ENCODE measurements at regions not wholly inside any gene's neighbourhood (a gene's known extent, or its start where the extent isn't known, plus 50 kb on each side); places are given as distances from the start of the nearest gene placed in this dataset.

GRCh38 chr10:80760914-80761371 lies 223.2 kb downstream of the SH2D4B start:
- TF ChIP-seq CTCF (conservative IDR thresholded peaks at IDR 0.05; ENCODE audit: low read length): no peak
- DNase-seq (ENCODE audit: low read depth): no peak
- H3K4me3 ChIP-seq (ENCODE audit: low read length): no peak overlapping the region

- H3K4me3 ChIP-seq (ENCODE audit: low read length): no peak overlapping the region
- TF ChIP-seq CTCF (conservative IDR thresholded peaks at IDR 0.05; ENCODE audit: low read length): no peak
- DNase-seq (ENCODE audit: low read depth): no peak
These were observed 230.3 kb downstream of the SH2D4B start for GRCh38 chr10:80767963-80768362.

GRCh38 chr10:80769700-80770160 lies 232.0 kb downstream of the SH2D4B start:
- no peak overlapping the region for H3K4me3 ChIP-seq (ENCODE audit: low read length)
- no peak for TF ChIP-seq CTCF (conservative IDR thresholded peaks at IDR 0.05; ENCODE audit: low read length)
- DNase-seq (ENCODE audit: low read depth): no peak

- no peak overlapping the region for H3K4me3 ChIP-seq (ENCODE audit: low read length)
- TF ChIP-seq CTCF (conservative IDR thresholded peaks at IDR 0.05; ENCODE audit: low read length): no peak
- no peak for DNase-seq (ENCODE audit: low read depth)
These were observed 232.5 kb downstream of the SH2D4B start for GRCh38 chr10:80770239-80770638.

- TF ChIP-seq CTCF (conservative IDR thresholded peaks at IDR 0.05; ENCODE audit: low read length): no peak
- no peak overlapping the region for H3K4me3 ChIP-seq (ENCODE audit: low read length)
- no peak for DNase-seq (ENCODE audit: low read depth)
These were observed 233.6 kb downstream of the SH2D4B start for GRCh38 chr10:80771285-80771684.

- no peak for TF ChIP-seq CTCF (conservative IDR thresholded peaks at IDR 0.05; ENCODE audit: low read length)
- no peak for DNase-seq (ENCODE audit: low read depth)
- no peak overlapping the region for H3K4me3 ChIP-seq (ENCODE audit: low read length)
These were observed 234.3 kb downstream of the SH2D4B start for GRCh38 chr10:80771902-80772555.

- TF ChIP-seq CTCF (conservative IDR thresholded peaks at IDR 0.05; ENCODE audit: low read length): no peak
- DNase-seq (ENCODE audit: low read depth): no peak
- H3K4me3 ChIP-seq (ENCODE audit: low read length): no peak overlapping the region
These were observed 234.9 kb downstream of the SH2D4B start for GRCh38 chr10:80772596-80772995.
